ENCODE measurements at regions not wholly inside any gene's neighbourhood (a gene's known extent, or its start where the extent isn't known, plus 50 kb on each side); places are given as distances from the start of the nearest gene placed in this dataset.

GRCh38 chr15:93771196-93772030 lies 459.9 kb upstream of the MCTP2 start:
- H2AFZ ChIP-seq, result no peak overlapping the region
- DNase-seq (ENCODE audit: low spot score), result no peak
- no peaks in the 10 kb centered on the region for H3K79me2 ChIP-seq
- H3K4me1 ChIP-seq (ENCODE audit: insufficient read depth), result no peaks in the 10 kb centered on the region
- no peaks in the 10 kb centered on the region for H3K9me3 ChIP-seq (ENCODE audit: low read depth)
- TF ChIP-seq CTCF (IDR thresholded peaks at IDR 0.05; ENCODE audit: poor library complexity), result no peak
- no peak for TF ChIP-seq EZH2 (IDR thresholded peaks at IDR 0.05; ENCODE audit: borderline replicate concordance)
- TF ChIP-seq EZH2phosphoT487 (IDR thresholded peaks at IDR 0.05; ENCODE audit: low read depth, severe bottlenecking, unreplicated experiment), result no peak
- H3K27ac ChIP-seq, result no peak overlapping the region
- H3K9me2 ChIP-seq (replicated peaks; ENCODE audit: insufficient read depth), result no peaks in the 10 kb centered on the region
- H4K20me1 ChIP-seq (ENCODE audit: insufficient read depth, poor library complexity, severe bottlenecking), result no peaks in the 10 kb centered on the region
- H3K4me2 ChIP-seq, result no peak overlapping the region
- WGBS (ENCODE audit: low lambda C conversion rate, missing lambda C conversion rate), result 81% methylated on average over 4 of the region's 4 CpGs
- no peaks in the 10 kb centered on the region for H3K27me3 ChIP-seq
- H3K4me3 ChIP-seq, result no peak overlapping the region
- H3K36me3 ChIP-seq (replicated peaks; ENCODE audit: insufficient read depth, low read depth), result no peaks in the 10 kb centered on the region

- H3K4me1 ChIP-seq (ENCODE audit: insufficient read depth), result no peaks in the 10 kb centered on the region
- H3K9me2 ChIP-seq (replicated peaks; ENCODE audit: insufficient read depth), result no peaks in the 10 kb centered on the region
- no peaks in the 10 kb centered on the region for H3K79me2 ChIP-seq
- no peak overlapping the region for H3K4me2 ChIP-seq
- H3K9me3 ChIP-seq (ENCODE audit: low read depth), result no peaks in the 10 kb centered on the region
- no peak for TF ChIP-seq EZH2 (IDR thresholded peaks at IDR 0.05; ENCODE audit: borderline replicate concordance)
- no peak for TF ChIP-seq CTCF (IDR thresholded peaks at IDR 0.05; ENCODE audit: poor library complexity)
- no peak for TF ChIP-seq EZH2phosphoT487 (IDR thresholded peaks at IDR 0.05; ENCODE audit: low read depth, severe bottlenecking, unreplicated experiment)
- H3K4me3 ChIP-seq, result no peak overlapping the region
- H2AFZ ChIP-seq, result no peak overlapping the region
- no peaks in the 10 kb centered on the region for H4K20me1 ChIP-seq (ENCODE audit: insufficient read depth, poor library complexity, severe bottlenecking)
- no peaks in the 10 kb centered on the region for H3K36me3 ChIP-seq (replicated peaks; ENCODE audit: insufficient read depth, low read depth)
- WGBS (ENCODE audit: low lambda C conversion rate, missing lambda C conversion rate), result 29% methylated on average over 1 of the region's 1 CpG
- no peak for DNase-seq (ENCODE audit: low spot score)
- H3K27me3 ChIP-seq, result no peaks in the 10 kb centered on the region
- H3K27ac ChIP-seq, result no peak overlapping the region
These were observed 460.6 kb upstream of the MCTP2 start for GRCh38 chr15:93770788-93771187.

- H3K9me3 ChIP-seq (ENCODE audit: low read depth), result no peaks in the 10 kb centered on the region
- H2AFZ ChIP-seq, result no peak overlapping the region
- H3K27ac ChIP-seq, result no peak overlapping the region
- DNase-seq (ENCODE audit: low spot score), result no peak
- no peak for TF ChIP-seq CTCF (IDR thresholded peaks at IDR 0.05; ENCODE audit: poor library complexity)
- no peak for TF ChIP-seq EZH2 (IDR thresholded peaks at IDR 0.05; ENCODE audit: borderline replicate concordance)
- no peak for TF ChIP-seq EZH2phosphoT487 (IDR thresholded peaks at IDR 0.05; ENCODE audit: low read depth, severe bottlenecking, unreplicated experiment)
- H3K27me3 ChIP-seq, result no peaks in the 10 kb centered on the region
- H3K9me2 ChIP-seq (replicated peaks; ENCODE audit: insufficient read depth), result no peaks in the 10 kb centered on the region
- H3K4me1 ChIP-seq (ENCODE audit: insufficient read depth), result no peaks in the 10 kb centered on the region
- H4K20me1 ChIP-seq (ENCODE audit: insufficient read depth, poor library complexity, severe bottlenecking), result no peaks in the 10 kb centered on the region
- no peak overlapping the region for H3K4me3 ChIP-seq
- H3K79me2 ChIP-seq, result no peaks in the 10 kb centered on the region
- no peaks in the 10 kb centered on the region for H3K36me3 ChIP-seq (replicated peaks; ENCODE audit: insufficient read depth, low read depth)
- H3K4me2 ChIP-seq, result no peak overlapping the region
- 89% methylated on average over 3 of the region's 3 CpGs for WGBS (ENCODE audit: low lambda C conversion rate, missing lambda C conversion rate)
These were observed 469.3 kb upstream of the MCTP2 start for GRCh38 chr15:93762036-93762435.

Measured in hepatocyte (in vitro differentiated cells).